H1 (cell line): ENCODE measurements at regions not wholly inside any gene's neighbourhood (a gene's known extent, or its start where the extent isn't known, plus 50 kb on each side); places are given as distances from the start of the nearest gene placed in this dataset.

ENCODE experiments used
- BRCA1 ChIP-seq: IDR thresholded peaks from 2 replicates; pipeline ENCODE4 v1.6.1; 2012; ENCODE audit warnings: low read depth, low read length, improper control_type of control experiment
- CHD2 ChIP-seq: IDR thresholded peaks from 2 replicates; pipeline ENCODE4 v1.6.1; 2012; ENCODE audit warnings: low read length, improper control_type of control experiment
- CHD7 ChIP-seq: fragments of 300-600 bp; sonication (generic); IDR thresholded peaks from 2 replicates; pipeline ENCODE4 v1.7.1; 2012; ENCODE audit warnings: low read length, moderate library complexity, mild to moderate bottlenecking, inconsistent platforms; ENCODE audit not compliant: insufficient replicate concordance
- EGR1 ChIP-seq: IDR thresholded peaks from 2 replicates; pipeline ENCODE4 v1.6.1; 2011; ENCODE audit warnings: low read depth, low read length, borderline replicate concordance
- JUN ChIP-seq: IDR thresholded peaks from 2 replicates; pipeline ENCODE4 v1.6.1; 2011; ENCODE audit warnings: low read depth, mild to moderate bottlenecking, improper control_type of control experiment, low read length
- MAFK ChIP-seq: IDR thresholded peaks from 2 replicates; pipeline ENCODE4 v1.6.1; 2012; ENCODE audit warnings: low read depth, mild to moderate bottlenecking, improper control_type of control experiment, low read length
- RBBP5 ChIP-seq: IDR thresholded peaks from 2 replicates; pipeline ENCODE4 v1.7.1; 2012; ENCODE audit warnings: low read depth, mild to moderate bottlenecking, inconsistent platforms, low read length, moderate library complexity, borderline replicate concordance
- SIX5 ChIP-seq: IDR thresholded peaks from 2 replicates; pipeline ENCODE4 v1.6.1; 2011; ENCODE audit warnings: mild to moderate bottlenecking, low read depth, low read length
- SUZ12 ChIP-seq: fragments of 200-600 bp; sonication (generic); IDR thresholded peaks from 2 replicates; pipeline ENCODE4 v1.6.1; 2012; ENCODE audit warnings: mild to moderate bottlenecking, inconsistent platforms, low read length, moderate library complexity, mixed read lengths

- TF ChIP-seq JUN, result no peak
- no peak for TF ChIP-seq CHD7
- TF ChIP-seq CHD2, result no peak
- no peak for TF ChIP-seq MAFK
- no peak for TF ChIP-seq SUZ12
- TF ChIP-seq BRCA1, result no peak
- TF ChIP-seq EGR1, result no peak
- no peak for TF ChIP-seq RBBP5
- TF ChIP-seq SIX5, result no peak
Observed at GRCh38 chr10:131478377-131478989, 167.0 kb upstream of the TCERG1L start (continued).
